Adrenal gland (tissue), 5 donors: ENCODE measurements at regions not wholly inside any gene's neighbourhood (a gene's known extent, or its start where the extent isn't known, plus 50 kb on each side); places are given as distances from the start of the nearest gene placed in this dataset.

Experiments used
- POLR2A ChIP-seq, 2 donors: fragments of 450-650 bp; IDR thresholded peaks; one replicate each; pipeline ENCODE4 v1.6.1; 2017; ENCODE audit warnings: antibody characterized with exemption in 2 of 2, mild to moderate bottlenecking in 2 of 2, moderate library complexity in 1 of 2
- TF ChIP-seq, protein P1 (sequence below), 6 experiments: fragments of 450-650 bp in 4 of 6; fragments of 200-600 bp in 2 of 6; sonication (generic) in 1 of 6; IDR thresholded peaks; 1 replicate in 5 of 6; 2 replicates in 1 of 6; pipeline versions ENCODE4 v1.5.1 to v1.8.0; 2016 to 2021; ENCODE audit warnings: antibody characterized with exemption in 6 of 6, mild to moderate bottlenecking in 2 of 6, moderate library complexity in 1 of 6
- donor health status: DM: no; HTN: no; CAD: no.

DNA sequence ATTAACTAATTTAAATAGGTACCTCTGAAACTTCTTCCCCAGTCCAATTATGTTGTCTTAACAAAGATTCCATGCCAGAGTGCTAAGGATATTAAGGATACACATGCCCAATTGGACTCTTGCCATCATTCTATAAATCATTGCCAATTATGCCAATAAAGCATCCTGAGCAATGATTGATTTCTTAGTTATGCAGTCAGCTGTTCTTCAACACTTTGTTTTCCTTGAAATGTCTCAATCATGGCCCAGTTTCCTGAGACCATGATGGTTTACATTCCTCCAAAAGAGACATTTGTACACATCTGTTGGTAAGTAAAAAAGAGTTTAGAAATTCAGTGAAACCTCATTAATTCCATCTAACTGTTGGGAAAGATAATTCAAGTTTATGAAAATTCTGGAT, 180.4 kb upstream of the PKN2 start:
- TF ChIP-seq, protein P1, sequence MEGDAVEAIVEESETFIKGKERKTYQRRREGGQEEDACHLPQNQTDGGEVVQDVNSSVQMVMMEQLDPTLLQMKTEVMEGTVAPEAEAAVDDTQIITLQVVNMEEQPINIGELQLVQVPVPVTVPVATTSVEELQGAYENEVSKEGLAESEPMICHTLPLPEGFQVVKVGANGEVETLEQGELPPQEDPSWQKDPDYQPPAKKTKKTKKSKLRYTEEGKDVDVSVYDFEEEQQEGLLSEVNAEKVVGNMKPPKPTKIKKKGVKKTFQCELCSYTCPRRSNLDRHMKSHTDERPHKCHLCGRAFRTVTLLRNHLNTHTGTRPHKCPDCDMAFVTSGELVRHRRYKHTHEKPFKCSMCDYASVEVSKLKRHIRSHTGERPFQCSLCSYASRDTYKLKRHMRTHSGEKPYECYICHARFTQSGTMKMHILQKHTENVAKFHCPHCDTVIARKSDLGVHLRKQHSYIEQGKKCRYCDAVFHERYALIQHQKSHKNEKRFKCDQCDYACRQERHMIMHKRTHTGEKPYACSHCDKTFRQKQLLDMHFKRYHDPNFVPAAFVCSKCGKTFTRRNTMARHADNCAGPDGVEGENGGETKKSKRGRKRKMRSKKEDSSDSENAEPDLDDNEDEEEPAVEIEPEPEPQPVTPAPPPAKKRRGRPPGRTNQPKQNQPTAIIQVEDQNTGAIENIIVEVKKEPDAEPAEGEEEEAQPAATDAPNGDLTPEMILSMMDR (IDR thresholded peaks at IDR 0.05), result no peak
- TF ChIP-seq POLR2A (IDR thresholded peaks at IDR 0.05), result no peak
